ENCODE measurements at regions not wholly inside any gene's neighbourhood (a gene's known extent, or its start where the extent isn't known, plus 50 kb on each side); places are given as distances from the start of the nearest gene placed in this dataset.
"Not testable (repeated sequence)": the region's sequence is repeated elsewhere in the genome, so short reads cannot be mapped to it uniquely, and the experiment has no call there.

DNA sequence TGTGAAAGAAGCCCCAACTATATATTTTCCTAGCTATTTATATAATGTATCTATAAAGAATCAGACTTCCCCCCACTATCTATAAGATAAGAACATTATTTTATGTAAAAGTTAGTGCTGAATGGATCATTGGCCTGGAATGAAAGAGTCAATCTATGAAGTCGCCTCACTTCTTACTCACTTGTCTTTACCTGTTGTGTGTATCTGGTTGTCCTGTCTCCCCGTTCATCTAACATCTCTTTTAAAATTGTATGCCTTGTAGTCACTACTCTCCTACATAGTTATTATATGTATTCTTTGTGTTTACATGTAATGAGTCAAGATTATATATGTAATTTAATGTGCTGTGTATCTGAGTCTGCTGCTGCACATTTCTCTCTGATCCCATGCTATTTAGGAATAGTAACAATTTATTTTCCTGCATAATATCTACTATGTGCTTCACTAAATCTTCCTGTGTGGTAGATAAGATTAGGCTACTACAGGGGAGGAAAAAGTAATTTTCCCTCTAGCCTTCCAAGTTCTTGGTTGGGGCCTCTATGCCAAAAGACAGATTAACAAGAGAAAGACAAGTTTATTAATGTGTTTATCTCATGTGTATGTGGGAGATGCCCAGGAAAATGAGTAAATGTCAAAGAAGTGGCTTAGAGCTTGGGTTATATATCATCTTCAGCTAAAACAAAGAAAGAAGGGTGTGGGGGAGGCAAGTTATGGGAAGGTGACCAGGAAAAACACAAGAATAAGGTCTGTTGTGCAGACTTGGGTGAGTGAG is 77.6 kb upstream of the FRMPD4 start:
- no peak for DNase-seq

DNA sequence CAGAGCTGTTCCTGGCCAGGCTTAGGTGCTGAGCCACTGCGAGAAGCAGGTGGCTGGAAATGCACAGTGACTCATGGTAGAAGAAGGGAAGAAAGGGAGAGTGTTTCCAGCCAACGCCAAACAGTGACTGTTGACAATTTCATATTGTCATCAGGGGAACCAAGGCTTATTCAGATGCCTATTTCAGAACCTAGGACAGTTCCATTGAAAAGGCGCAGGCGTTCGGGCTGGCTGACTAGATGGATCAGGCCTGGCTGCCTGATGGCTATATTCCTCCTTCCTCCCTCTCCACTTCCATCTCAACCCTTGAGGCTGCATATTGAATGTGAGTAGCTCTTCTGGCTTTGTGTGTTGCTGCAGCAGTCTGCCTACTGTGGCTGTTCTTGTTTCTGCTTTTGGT is 73.0 kb upstream of the FRMPD4 start:
- DNase-seq = no peak

DNA sequence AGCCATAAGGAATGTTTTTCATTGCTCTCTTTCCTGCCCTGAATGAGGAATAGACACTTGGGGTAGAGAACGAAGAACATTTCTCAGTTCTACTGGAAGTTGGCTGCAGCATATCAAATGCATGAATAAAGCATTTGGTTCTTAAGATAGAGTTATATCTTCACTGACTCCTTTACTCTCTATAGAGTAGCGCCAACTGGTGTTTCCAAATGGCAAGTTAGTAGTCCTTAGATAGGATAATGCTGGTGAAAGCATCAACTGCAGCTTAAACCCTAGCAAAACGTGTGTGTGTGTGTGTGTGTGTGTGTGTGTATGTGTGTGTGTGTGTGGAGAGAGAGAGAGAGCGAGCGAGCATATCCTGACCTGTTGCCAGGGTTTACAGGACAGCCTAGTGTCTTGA is 62.2 kb upstream of the FRMPD4 start:
- no peak for DNase-seq

DNA sequence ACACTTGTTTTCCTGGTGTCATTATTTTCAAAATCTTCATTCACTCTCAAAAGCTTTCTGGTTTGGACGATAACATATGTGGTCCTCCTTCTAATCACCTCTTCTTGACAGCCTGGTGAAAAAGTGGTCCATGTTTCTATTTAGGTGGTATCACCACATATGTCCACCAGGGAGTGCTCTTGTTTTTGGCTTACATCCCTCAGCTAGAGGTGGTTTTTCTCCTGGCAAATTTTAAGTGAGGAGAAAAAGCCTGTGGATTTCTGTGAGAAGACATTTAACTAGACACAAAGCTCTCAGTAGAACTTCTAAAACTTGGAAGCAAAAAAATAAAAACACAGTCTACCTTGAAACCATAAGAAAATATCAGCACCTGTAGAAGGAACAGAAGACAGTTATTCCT is 58.0 kb upstream of the FRMPD4 start:
- DNase-seq = no peak

DNA sequence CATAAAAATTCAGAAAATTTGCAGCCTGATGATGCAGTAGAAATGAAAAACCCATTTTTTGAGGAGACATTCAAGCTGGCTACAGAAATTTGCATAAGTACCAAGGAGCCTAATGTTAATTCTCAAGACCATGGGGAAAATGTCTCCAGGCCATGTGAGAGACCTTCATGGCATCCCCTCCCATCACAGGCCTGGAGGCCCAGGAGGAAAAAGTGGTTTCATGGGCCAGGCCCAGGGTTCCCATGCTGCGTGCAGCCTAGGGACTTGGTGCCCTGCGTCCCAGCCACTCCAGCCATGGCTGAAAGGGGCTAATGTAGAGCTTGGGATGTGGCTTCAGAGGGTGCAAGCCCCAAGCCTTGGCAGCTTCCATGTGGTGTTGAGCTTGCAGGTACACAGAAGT is 55.3 kb upstream of the FRMPD4 start:
- DNase-seq = not testable (repeated sequence)

Data from activated naive CD4-positive, alpha-beta T cell treated with anti-CD3 and anti-CD28 coated beads, Interleukin-2, amount 50 U/mL, for 16 hours (primary cell).